ENCODE measurements at regions not wholly inside any gene's neighbourhood (a gene's known extent, or its start where the extent isn't known, plus 50 kb on each side); places are given as distances from the start of the nearest gene placed in this dataset.

DNA sequence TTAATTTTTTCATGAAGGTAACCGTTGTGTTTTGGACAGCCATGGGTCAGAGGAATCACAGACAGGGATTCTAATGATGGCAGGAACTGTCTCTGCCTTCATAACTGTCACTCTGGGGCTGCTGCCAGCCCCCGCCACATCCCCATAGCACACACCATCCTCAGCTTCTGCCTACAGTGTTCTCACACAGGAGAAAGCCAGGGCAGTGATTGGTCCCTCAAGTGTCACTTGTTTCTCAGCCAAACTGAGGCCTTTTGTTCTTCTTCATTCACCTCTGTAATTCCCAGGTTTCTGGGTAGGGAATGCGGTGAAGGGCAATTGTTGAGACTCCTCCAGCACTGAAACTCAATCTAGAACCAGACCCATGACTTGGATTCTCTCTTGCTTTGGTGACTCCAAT is 65.4 kb upstream of the C3orf80 start:
- TF ChIP-seq, protein P1, sequence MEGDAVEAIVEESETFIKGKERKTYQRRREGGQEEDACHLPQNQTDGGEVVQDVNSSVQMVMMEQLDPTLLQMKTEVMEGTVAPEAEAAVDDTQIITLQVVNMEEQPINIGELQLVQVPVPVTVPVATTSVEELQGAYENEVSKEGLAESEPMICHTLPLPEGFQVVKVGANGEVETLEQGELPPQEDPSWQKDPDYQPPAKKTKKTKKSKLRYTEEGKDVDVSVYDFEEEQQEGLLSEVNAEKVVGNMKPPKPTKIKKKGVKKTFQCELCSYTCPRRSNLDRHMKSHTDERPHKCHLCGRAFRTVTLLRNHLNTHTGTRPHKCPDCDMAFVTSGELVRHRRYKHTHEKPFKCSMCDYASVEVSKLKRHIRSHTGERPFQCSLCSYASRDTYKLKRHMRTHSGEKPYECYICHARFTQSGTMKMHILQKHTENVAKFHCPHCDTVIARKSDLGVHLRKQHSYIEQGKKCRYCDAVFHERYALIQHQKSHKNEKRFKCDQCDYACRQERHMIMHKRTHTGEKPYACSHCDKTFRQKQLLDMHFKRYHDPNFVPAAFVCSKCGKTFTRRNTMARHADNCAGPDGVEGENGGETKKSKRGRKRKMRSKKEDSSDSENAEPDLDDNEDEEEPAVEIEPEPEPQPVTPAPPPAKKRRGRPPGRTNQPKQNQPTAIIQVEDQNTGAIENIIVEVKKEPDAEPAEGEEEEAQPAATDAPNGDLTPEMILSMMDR (IDR thresholded peaks at IDR 0.05): no peak
- no peak for TF ChIP-seq POLR2A (IDR thresholded peaks at IDR 0.05)
- no peak for TF ChIP-seq POLR2AphosphoS5 (IDR thresholded peaks at IDR 0.05; ENCODE audit: insufficient read depth in 1 of 2, low read depth in 1 of 2)
